Dermis microvascular lymphatic vessel endothelial cell (primary cell): ENCODE measurements at regions not wholly inside any gene's neighbourhood (a gene's known extent, or its start where the extent isn't known, plus 50 kb on each side); places are given as distances from the start of the nearest gene placed in this dataset.
"Not testable (repeated sequence)": the region's sequence is repeated elsewhere in the genome, so short reads cannot be mapped to it uniquely, and the experiment has no call there.

Source experiments
- DNase-seq, 2 donors: peaks; one replicate each; pipeline versions ENCODE4 v3.0.0 to v3.0.0-alpha.2; 2010; ENCODE audit warnings: low read depth in 2 of 2

- no peak for DNase-seq
Measured at GRCh38 chr12:11539156-11539555, 110.3 kb upstream of the ETV6 start.

- no peak for DNase-seq
Measured at GRCh38 chr12:11540156-11540555, 109.3 kb upstream of the ETV6 start.

- DNase-seq, result no peak
Measured at GRCh38 chr12:11540615-11541310, 108.7 kb upstream of the ETV6 start.

- no peak for DNase-seq
Measured at GRCh38 chr12:11542599-11542998, 106.9 kb upstream of the ETV6 start.

GRCh38 chr12:11543457-11544158 is 105.9 kb upstream of the ETV6 start:
- DNase-seq, result no peak

GRCh38 chr12:11545484-11546330 is 103.8 kb upstream of the ETV6 start:
- peak in 1 of 2 donors; percentile 55 for DNase-seq

- not testable (repeated sequence) for DNase-seq
Measured at GRCh38 chr12:11546582-11547270, 102.7 kb upstream of the ETV6 start.

- DNase-seq, result not testable (repeated sequence)
Measured at GRCh38 chr12:11547271-11547646, 102.2 kb upstream of the ETV6 start.

- DNase-seq, result no peak
Measured at GRCh38 chr12:11549119-11549518, 100.4 kb upstream of the ETV6 start.

- peak; percentile 25 to 59 for DNase-seq
Measured at GRCh38 chr12:11553871-11554533, 95.5 kb upstream of the ETV6 start.

- no peak for DNase-seq
Measured at GRCh38 chr12:11555195-11555594, 94.3 kb upstream of the ETV6 start.

- no peak for DNase-seq
Measured at GRCh38 chr12:11555743-11556625, 93.5 kb upstream of the ETV6 start.

GRCh38 chr12:11556682-11557081 is 92.8 kb upstream of the ETV6 start:
- no peak for DNase-seq

GRCh38 chr12:11559626-11560340 is 89.7 kb upstream of the ETV6 start:
- no peak for DNase-seq

GRCh38 chr12:11561411-11561810 is 88.1 kb upstream of the ETV6 start:
- no peak for DNase-seq

GRCh38 chr12:11563785-11564739 is 85.4 kb upstream of the ETV6 start:
- no peak for DNase-seq

- DNase-seq, result no peak
Measured at GRCh38 chr12:11564984-11565651, 84.4 kb upstream of the ETV6 start.

GRCh38 chr12:11565752-11566151 is 83.7 kb upstream of the ETV6 start:
- no peak for DNase-seq
